Hepatocyte (in vitro differentiated cells): ENCODE measurements at regions not wholly inside any gene's neighbourhood (a gene's known extent, or its start where the extent isn't known, plus 50 kb on each side); places are given as distances from the start of the nearest gene placed in this dataset.
"Not testable (repeated sequence)": the region's sequence is repeated elsewhere in the genome, so short reads cannot be mapped to it uniquely, and the experiment has no call there.

ENCODE experiments used
- CTCF ChIP-seq: fragments of 200-600 bp; sonication (generic); IDR thresholded peaks from 2 replicates; pipeline ENCODE4 v1.5.1; 2016; ENCODE audit warnings: antibody characterized with exemption, mild to moderate bottlenecking; ENCODE audit not compliant: poor library complexity
- EZH2 ChIP-seq: fragments of 200-600 bp; sonication (generic); IDR thresholded peaks from 2 replicates; pipeline ENCODE4 v1.6.1; 2016; ENCODE audit warnings: antibody characterized with exemption, mild to moderate bottlenecking, borderline replicate concordance
- EZH2phosphoT487 ChIP-seq: fragments of 200-600 bp; sonication (generic); IDR thresholded peaks from one replicate; pipeline ENCODE4 v1.6.1; 2018; ENCODE audit warnings: antibody characterized with exemption, mild to moderate bottlenecking, low read depth, moderate library complexity; ENCODE audit not compliant: unreplicated experiment, severe bottlenecking

- TF ChIP-seq CTCF, EZH2, EZH2phosphoT487: not testable (repeated sequence)
These were observed 186.1 kb downstream of the SAMD5 start for GRCh38 chr6:147694556-147694955.
